Stimulated activated CD8-positive, alpha-beta memory T cell treated with anti-CD3 and anti-CD28 coated beads, Interleukin-4, amount 100 ng/mL, for 48 hours (primary cell): ENCODE measurements at regions not wholly inside any gene's neighbourhood (a gene's known extent, or its start where the extent isn't known, plus 50 kb on each side); places are given as distances from the start of the nearest gene placed in this dataset.
"Not testable (repeated sequence)": the region's sequence is repeated elsewhere in the genome, so short reads cannot be mapped to it uniquely, and the experiment has no call there.

Experiments used
- DNase-seq: peaks from one replicate; pipeline ENCODE4 v3.0.0-alpha.2; 2020

DNA sequence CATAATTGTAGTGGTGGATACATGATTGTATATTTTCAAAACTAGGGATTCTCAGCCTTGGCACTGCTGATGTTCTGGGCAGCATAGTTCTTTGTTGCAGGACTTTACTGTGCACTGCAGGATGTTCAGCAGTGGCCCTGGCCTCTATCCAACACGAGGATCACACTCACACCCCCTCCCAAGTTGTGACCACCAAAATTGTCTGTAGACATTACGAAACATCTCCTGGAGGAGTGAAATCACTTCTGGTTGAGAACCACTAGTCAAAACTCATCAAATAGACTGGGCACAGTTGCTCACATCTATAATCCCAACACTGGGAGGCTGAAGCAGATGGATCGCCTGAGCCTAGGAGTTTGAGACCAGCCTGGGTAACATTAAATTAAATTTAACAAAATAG is 123.1 kb upstream of the CDYL start:
- DNase-seq: no peak

DNA sequence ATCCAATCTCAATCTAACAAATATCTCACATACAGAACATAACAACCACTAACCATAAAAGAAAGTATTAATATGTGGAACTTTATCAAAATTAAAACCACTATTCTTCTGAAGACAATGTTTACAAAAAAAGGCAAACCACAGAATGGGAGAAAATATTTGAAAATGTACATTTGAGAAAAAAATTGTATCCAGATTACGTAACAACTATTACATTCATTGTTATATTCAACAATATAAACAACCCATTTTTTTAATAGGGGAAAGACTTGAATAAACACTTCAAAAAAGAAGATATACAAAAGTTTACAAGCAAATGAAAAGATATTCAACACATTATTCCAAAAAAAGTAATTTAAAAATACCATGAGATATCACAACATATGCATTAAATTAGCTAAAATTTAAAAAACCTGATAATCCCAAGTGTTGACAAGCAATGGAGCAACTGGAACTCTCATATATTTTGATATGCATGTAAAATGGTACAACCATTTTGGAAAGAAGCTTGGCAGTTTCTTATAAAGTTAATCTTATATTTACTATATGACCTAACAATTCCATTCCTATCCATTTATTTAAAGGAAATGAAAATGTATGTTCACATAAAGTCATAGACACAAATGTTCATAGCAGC is 124.3 kb upstream of the CDYL start:
- no peak for DNase-seq

GRCh38 chr6:4649728-4650127 is 126.5 kb upstream of the CDYL start:
- no peak for DNase-seq

- peak; percentile 55 for DNase-seq
Measured at GRCh38 chr6:4647414-4648365, 128.5 kb upstream of the CDYL start.

DNA sequence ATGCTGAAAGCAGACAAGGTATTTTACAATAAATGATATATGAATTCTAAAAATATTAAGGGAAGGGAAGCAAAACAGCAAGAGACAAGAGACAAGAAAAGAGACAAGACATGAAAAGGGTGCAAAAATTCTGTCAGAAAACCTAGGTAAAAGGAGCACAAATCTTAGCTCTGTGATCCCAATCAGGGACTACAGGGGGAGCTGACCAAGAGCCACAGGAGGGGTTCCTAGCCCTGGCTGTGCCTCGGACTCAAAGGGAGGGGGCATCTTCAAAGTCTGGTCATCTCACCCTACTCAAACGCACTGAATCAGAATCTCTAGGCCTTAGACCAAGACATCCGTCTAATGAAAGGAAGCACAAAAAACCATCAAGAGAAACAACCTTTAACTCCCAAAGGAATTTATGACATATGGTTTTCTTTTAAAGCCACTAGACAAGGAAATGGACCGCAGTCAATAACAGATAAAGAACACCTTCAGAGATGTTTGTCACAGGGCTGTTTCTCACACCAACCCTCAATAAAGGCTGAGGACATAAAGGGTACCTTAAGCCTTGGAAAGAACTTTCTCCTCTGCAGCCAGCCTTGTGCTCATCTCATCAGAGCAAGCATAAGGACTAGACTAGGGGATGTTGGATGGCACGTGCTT is 130.4 kb upstream of the CDYL start:
- no peak for DNase-seq

GRCh38 chr6:4644996-4645395 is 131.2 kb upstream of the CDYL start:
- DNase-seq: no peak

GRCh38 chr6:4641461-4641860 is 134.7 kb upstream of the CDYL start:
- no peak for DNase-seq

DNA sequence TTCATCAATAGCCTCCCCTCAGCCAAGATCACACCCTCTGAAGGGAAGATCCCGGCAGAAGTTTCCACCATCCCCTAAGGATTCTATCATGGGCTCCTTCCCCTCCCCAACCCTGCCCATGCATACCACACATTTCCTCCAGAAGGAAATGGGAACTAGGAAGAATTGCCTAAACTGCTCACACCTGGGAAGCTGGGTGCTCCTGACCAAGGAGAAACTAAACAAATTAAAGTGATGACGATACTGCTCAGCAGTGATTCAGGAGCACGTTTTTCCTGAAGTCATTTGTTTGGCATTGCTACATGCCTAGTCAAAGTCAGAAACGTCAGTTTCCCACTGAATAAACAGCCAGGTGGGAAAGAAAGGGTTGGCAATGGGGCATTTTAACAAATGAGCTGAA is 136.1 kb upstream of the CDYL start:
- DNase-seq: no peak

DNA sequence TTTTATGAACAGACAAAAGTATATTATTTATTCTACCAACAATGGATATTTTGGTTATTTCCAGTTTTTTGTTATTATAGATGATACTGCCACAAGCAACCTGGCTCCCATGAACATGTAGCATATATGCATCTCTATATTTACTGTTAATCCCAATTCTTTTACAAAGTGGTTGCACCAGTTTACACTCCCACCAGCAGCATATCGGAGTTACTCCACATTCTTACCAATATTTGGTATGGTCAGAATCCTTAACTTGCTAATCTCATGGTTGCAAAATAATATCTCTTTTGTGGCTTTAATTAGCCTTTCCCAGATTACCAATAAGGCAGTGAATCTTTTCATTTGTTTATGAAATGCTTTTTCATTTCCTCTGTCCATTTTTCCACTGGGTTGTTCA is 137.6 kb upstream of the CDYL start:
- DNase-seq: no peak

GRCh38 chr6:4637691-4638433 is 138.3 kb upstream of the CDYL start:
- peak; percentile 51 for DNase-seq

DNA sequence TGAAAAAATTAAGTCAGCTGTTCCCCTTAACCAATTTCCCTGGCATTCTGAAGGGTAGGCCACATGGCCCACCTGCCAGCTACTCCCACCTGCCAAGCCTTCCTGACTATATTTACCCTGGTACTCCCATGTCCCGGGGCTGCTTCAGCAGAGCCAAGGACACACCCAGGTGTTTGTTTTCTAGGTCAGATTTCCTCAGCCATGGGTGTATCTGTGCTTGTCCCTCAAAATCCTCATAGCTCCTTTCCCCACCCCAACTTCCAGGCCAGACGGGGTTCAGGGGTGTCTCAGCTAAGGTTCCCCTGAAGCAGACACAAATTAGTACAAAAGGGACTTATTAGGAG is 139.4 kb upstream of the CDYL start:
- no peak for DNase-seq

DNA sequence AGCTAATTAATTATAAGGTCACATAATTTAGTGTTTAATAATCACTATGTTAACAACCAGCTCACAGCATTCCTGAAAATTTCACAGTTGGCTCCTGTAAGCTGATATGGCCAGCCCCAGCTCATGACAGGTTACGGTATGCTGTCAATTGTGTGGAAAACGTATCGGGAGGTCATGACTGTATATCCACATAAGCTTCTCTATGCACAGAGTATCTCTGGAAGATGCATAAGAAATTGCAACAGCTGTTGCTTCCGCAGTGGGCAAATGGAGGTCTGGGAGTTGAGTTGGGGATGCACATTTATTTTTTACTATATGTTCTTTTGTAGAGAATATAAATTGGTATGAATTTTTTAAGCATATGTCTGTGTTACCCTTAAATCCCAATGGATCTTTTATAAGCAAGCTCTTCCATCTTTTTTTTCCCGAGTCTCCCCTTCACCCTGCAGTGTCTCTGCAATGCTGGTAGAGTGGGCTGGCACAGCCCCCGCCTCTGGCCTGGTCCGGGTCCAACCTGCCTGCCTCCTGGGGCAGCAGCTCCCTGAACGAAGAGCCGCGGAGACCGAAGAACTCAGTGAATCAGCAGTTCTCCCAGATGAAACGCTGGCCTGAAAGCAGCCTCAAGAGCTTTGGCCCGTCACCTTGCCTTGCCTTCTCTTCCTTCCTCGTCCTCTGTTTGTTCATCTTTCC is 139.9 kb upstream of the CDYL start:
- no peak for DNase-seq

- no peak for DNase-seq
Measured at GRCh38 chr6:4635666-4636065, 140.5 kb upstream of the CDYL start.

DNA sequence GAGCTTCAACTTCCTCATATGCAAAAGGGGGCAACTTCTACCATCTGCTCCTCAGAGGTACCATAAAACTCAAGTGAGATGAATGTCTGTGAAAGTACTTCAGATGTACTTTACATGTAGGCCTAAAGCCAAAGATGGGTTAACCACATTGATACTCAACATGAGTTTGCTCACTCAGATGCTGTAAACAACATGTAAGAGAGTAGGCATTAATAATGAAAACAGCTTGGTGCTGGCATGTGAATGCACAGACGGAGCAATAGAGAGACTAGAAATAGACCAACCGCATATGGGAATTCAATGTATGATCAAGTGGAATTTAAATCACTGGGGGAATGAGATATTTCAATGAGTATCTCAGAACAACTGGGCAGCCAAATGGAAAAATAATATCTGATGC is 143.8 kb upstream of the CDYL start:
- no peak for DNase-seq

DNA sequence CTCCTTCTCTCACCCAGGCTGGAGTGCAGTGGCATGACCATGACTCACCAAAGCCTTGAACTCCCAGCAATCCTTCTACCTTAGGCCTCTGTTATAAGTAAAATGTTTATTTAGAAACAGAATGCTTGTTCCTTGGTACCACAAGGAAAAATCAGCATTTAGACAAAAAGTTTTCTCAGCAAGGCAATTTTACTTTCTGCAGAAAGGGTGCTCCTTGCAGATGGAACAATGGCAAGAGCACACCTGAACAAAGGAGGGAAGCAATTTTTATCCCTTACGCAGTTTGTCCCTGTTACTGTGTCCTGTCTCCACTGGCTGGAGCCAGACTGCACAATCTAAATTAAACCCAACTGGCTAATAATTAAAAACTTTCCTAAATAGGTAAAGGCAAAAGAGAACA is 146.4 kb upstream of the CDYL start:
- DNase-seq: not testable (repeated sequence)

DNA sequence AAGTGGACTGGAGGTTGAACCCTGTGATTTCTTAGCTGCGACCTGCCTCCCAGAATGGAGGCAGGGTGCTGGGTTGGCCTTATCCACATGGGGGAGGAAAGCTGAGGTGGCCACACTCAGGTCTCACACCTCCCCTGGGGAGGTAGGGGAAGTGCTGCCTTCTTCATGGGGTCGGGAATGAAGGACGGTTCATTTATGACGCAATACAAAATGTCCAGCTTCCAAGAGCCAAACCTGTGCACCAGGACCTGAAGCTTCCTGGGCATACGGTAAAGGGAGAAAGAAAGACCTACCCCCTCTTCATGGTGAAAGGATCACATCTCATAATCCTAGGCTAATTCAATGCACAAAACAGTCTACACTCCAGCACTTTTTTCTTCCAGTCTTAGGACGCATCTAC is 150.6 kb upstream of the CDYL start:
- DNase-seq: no peak

GRCh38 chr6:4624726-4625125 is 151.5 kb upstream of the CDYL start:
- DNase-seq: no peak

- no peak for DNase-seq
Measured at GRCh38 chr6:4620284-4621151, 155.7 kb upstream of the CDYL start.

- DNase-seq: no peak
Measured at GRCh38 chr6:4616311-4616710, 159.9 kb upstream of the CDYL start.

- DNase-seq: no peak
Measured at GRCh38 chr6:4615891-4616290, 160.3 kb upstream of the CDYL start.

DNA sequence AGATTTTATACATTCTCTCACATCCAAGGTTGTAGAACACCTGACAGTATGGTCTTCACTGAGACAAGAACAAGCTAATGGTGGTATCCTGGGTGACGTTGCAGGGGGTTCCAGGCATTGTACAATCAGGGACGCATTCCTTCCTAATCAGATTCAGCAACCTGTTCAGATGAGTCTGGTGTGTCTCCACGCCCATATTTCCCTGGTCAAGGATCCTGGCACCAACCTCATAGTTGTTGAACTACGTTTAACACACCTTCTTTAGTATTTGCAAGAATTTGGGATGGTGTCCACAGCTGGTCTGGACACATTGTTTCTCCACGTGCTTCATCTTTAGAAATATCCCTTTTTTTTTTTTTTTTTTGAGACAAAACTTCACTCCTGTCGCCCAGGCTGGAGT is 161.0 kb upstream of the CDYL start:
- no peak for DNase-seq

DNA sequence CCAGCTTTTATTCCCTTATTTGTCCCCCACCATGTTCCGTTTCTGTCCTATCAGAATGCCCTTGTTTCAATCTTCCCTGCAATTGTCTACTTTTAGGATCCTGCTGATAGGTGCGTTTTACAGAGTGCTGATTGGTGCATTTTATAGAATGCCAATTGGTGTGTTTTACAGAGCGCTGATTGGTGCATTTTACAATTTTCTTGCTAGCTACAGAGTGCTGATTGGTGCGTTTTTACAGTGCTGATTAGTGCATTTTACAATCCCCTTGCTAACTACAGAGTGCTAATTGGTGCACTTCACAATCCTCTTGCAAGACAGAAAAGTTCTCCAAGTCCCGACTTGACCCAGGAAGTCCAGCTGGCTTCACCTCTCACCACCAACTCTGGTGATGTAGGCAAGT is 161.6 kb upstream of the CDYL start:
- DNase-seq: no peak
